ENCODE measurements at regions not wholly inside any gene's neighbourhood (a gene's known extent, or its start where the extent isn't known, plus 50 kb on each side); places are given as distances from the start of the nearest gene placed in this dataset.

- TF ChIP-seq CUX1 (IDR thresholded peaks at IDR 0.05; ENCODE audit: insufficient replicate concordance, low read depth, low read length) (no peak), ATF3 (IDR thresholded peaks at IDR 0.05; ENCODE audit: borderline replicate concordance, extremely low read depth, low read depth, low read length) (no peak), ZZZ3 (IDR thresholded peaks at IDR 0.05; ENCODE audit: control insufficient read depth, insufficient read length, low read depth) (no peak), CHD1 (IDR thresholded peaks at IDR 0.05; ENCODE audit: low read depth, low read length) (no peak), PKNOX1 (IDR thresholded peaks at IDR 0.05) (no peak), HDGF (IDR thresholded peaks at IDR 0.05) (no peak)
Measured at GRCh38 chr16:56066617-56067016, 124.7 kb upstream of the GNAO1 start (continued).

GRCh38 chr16:56063111-56063510, 128.2 kb upstream of the GNAO1 start:
- RAD21 ChIA-PET (ENCODE audit: unreplicated experiment): no interaction called here
- H3K36me3 ChIP-seq (ENCODE audit: control insufficient read depth in 2 of 2, insufficient read depth in 2 of 2, low read length in 1 of 2): no peaks in the 10 kb centered on the region
- intact Hi-C loops (cut with micrococcal nuclease; ENCODE audit: unreplicated experiment): no loop called here
- TF ChIP-seq BCL3 (IDR thresholded peaks at IDR 0.05; ENCODE audit: borderline replicate concordance, insufficient read depth, low read depth, low read length, poor library complexity, severe bottlenecking): no peak
- TF ChIP-seq NRF1 (conservative IDR thresholded peaks at IDR 0.05; ENCODE audit: low read depth, low read length): no peak
- no peak for TF ChIP-seq NR2C2 (IDR thresholded peaks at IDR 0.05; ENCODE audit: borderline replicate concordance, control insufficient read depth, insufficient read length, low read depth)
- TF ChIP-seq ATF2 (IDR thresholded peaks at IDR 0.05; ENCODE audit: low read length): no peak
- no peak for TF ChIP-seq JUNB (IDR thresholded peaks at IDR 0.05)
- no peak for TF ChIP-seq HDGF (IDR thresholded peaks at IDR 0.05)

More at GRCh38 chr16:56063111-56063510, 128.2 kb upstream of the GNAO1 start:
- Histone ChIP-seq H3K9ac (ENCODE audit: control insufficient read depth, insufficient read depth, low read length) (no peak overlapping the region), H3K27ac (ENCODE audit: control insufficient read depth, insufficient read depth) (no peak overlapping the region), H3K4me2 (ENCODE audit: control insufficient read depth, insufficient read depth) (no peak overlapping the region), H3K9me3 (replicated peaks; ENCODE audit: control insufficient read depth, insufficient read depth, low read length) (no peaks in the 10 kb centered on the region), H3K4me3 (no peak overlapping the region), H3K4me1 (ENCODE audit: control insufficient read depth, insufficient read depth, low read length) (no peaks in the 10 kb centered on the region), H3K79me2 (ENCODE audit: control insufficient read depth, insufficient read depth, low read length) (no peaks in the 10 kb centered on the region), H3K27me3 (replicated peaks in 1 of 2; ENCODE audit: control insufficient read depth in 2 of 2, insufficient read depth in 2 of 2, low read length in 1 of 2) (no peaks in the 10 kb centered on the region), H4K20me1 (ENCODE audit: control insufficient read depth, insufficient read depth) (no peaks in the 10 kb centered on the region), H2AFZ (ENCODE audit: control insufficient read depth, low read depth, low read length) (no peak overlapping the region)
- no TSS peak for BruUV-seq (replicated peaks)
- ChIA-PET CTCF (no interaction called here), POLR2A (interaction anchor here (0.6 kb wide), 1 partner anchor 1526 kb away, joined by 8 read pairs; no protein-coding TSS in a partner anchor), SMC1A (ENCODE audit: uncharacterized antibody, unreplicated experiment) (no interaction called here)
- in situ Hi-C loops (cut with MboI): no loop called here
- DNase-seq (ENCODE audit: low read depth, low spot score): no peak
- no peak for ATAC-seq
- FAIRE-seq: no peak

All from GM12878 (cell line).